ENCODE measurements at regions not wholly inside any gene's neighbourhood (a gene's known extent, or its start where the extent isn't known, plus 50 kb on each side); places are given as distances from the start of the nearest gene placed in this dataset.

GRCh38 chr20:12722091-12722490, 286.7 kb upstream of the SPTLC3 start:
- no peak for TF ChIP-seq CTCF (IDR thresholded peaks at IDR 0.05)
- no peak for TF ChIP-seq POLR2AphosphoS5 (IDR thresholded peaks at IDR 0.05)
- TF ChIP-seq POLR2A (IDR thresholded peaks at IDR 0.05; ENCODE audit: low read depth) = no peak
